ENCODE measurements at regions not wholly inside any gene's neighbourhood (a gene's known extent, or its start where the extent isn't known, plus 50 kb on each side); places are given as distances from the start of the nearest gene placed in this dataset.
A peak's percentile ranks its signal among the peaks of the same experiment; 100 is the strongest.

GRCh38 chr9:79969393-79970145 is 397.8 kb downstream of the TLE4 start:
- no peak for DNase-seq (ENCODE audit: low read depth)

- no peak for DNase-seq (ENCODE audit: low read depth)
These were observed 396.8 kb downstream of the TLE4 start for GRCh38 chr9:79968533-79968932.

DNA sequence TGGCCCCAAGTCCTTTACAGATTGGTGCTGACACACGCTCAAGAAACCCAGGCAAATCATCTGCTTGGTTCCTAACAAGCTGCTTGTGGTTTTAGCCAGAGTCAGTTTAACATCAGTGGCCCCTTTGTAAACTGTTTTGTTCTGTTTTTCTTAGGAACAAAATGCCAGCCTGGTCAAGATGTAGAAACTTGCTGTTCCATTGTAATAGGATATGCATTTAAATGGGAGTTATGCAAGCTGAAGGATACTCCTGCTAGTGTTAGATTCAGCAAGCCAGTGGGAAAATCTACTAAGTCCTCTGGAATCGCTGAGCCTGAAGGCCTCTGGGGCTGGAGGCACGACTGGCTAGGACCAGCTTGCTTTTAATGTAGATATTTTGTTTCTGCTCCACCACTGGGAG is 391.1 kb downstream of the TLE4 start:
- DNase-seq (ENCODE audit: low read depth): peak; percentile 81

- no peak for DNase-seq (ENCODE audit: low read depth)
These were observed 390.4 kb downstream of the TLE4 start for GRCh38 chr9:79962150-79962549.

GRCh38 chr9:79955300-79955699 is 383.5 kb downstream of the TLE4 start:
- no peak for DNase-seq (ENCODE audit: low read depth)

- DNase-seq (ENCODE audit: low read depth): no peak
These were observed 382.1 kb downstream of the TLE4 start for GRCh38 chr9:79953908-79954307.

- DNase-seq (ENCODE audit: low read depth): peak; percentile 81
These were observed 380.6 kb downstream of the TLE4 start for GRCh38 chr9:79952401-79952800.

DNA sequence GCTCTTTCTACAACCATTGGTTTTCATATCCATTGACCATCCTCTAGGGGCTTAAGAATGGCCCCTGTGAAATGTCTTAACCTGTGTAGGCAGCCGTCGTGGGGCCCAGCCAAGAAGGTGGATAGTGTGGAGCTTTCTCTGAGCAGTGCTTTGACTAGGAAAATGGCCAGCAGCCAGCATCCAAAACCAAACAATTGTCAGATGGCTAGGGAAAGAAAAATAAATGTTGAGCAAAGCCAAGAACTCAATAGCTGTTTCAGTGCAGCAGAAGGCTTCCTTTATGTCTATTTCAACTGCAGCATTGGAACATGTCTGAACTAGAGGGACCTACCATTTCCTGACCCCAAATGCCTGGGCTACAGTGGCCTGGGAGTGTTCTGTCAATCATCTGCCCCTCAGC is 374.9 kb downstream of the TLE4 start:
- peak; percentile 10 for DNase-seq (ENCODE audit: low read depth)

DNA sequence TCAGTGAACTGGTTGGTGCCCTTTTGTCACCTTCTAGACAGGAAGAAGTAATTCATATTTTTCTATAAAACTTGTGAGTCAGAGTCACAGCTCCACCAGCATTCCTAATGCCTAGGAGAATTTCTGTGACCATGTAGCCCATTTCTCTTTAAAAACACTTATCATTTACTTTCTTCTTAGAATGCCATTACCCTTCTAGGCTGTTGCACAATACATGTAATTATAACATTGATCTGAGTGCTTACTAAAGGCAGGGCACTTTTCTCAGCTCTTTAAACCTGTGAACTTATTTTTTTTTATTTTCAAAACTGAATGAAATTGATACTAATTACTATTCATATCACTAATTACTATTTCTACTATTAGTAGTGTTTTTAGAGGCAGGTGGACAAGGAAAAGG is 373.7 kb downstream of the TLE4 start:
- DNase-seq (ENCODE audit: low read depth): no peak

DNA sequence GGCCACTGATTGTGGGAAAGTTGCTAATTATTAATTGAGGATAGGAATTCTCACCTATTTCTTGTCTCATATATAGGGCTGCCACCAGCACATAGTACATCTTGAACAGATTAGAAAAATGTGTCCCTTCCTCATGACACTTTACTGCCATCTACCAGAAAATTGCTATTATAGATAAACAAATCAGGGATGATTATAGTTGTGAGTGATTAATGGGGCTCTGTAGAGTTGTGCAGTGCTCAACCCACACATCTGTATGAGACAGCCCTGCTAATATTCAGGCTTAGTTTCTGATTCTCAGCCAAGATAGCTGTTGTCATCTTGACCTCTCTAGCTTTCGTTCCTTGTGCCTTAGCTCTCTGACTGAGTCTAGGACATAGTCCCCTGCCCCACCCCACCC is 373.3 kb downstream of the TLE4 start:
- DNase-seq (ENCODE audit: low read depth): peak; percentile 32

DNA sequence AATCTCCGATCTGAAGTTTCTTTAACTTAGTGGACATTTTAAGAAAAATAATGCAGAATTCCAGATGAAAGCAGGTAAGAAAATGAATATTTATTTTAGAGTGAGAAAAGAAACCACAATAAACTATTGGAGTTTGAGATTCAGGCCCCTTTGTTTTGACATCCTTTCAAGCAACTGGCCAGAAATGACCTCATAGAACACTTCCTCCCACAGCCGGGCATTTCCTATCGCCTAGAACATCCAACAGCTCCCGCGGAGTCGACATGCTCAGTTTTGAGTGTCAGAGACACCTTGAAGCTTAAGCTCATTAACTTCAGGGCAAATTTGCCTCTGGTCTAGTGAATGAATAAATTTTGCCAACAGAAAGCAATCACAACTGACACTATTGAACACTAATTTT is 369.2 kb downstream of the TLE4 start:
- no peak for DNase-seq (ENCODE audit: low read depth)

GRCh38 chr9:79939819-79940218 is 368.1 kb downstream of the TLE4 start:
- no peak for DNase-seq (ENCODE audit: low read depth)

GRCh38 chr9:79936336-79936735 is 364.6 kb downstream of the TLE4 start:
- no peak for DNase-seq (ENCODE audit: low read depth)

GRCh38 chr9:79929285-79929684 is 357.5 kb downstream of the TLE4 start:
- no peak for DNase-seq (ENCODE audit: low read depth)

- DNase-seq (ENCODE audit: low read depth): no peak
These were observed 357.0 kb downstream of the TLE4 start for GRCh38 chr9:79928661-79929223.

GRCh38 chr9:79925326-79925725 is 353.6 kb downstream of the TLE4 start:
- DNase-seq (ENCODE audit: low read depth): no peak

- DNase-seq (ENCODE audit: low read depth): no peak
These were observed 353.1 kb downstream of the TLE4 start for GRCh38 chr9:79924836-79925235.

GRCh38 chr9:79917421-79917820 is 345.7 kb downstream of the TLE4 start:
- peak; percentile 64 for DNase-seq (ENCODE audit: low read depth)

- no peak for DNase-seq (ENCODE audit: low read depth)
These were observed 342.1 kb downstream of the TLE4 start for GRCh38 chr9:79913867-79914266.

DNA sequence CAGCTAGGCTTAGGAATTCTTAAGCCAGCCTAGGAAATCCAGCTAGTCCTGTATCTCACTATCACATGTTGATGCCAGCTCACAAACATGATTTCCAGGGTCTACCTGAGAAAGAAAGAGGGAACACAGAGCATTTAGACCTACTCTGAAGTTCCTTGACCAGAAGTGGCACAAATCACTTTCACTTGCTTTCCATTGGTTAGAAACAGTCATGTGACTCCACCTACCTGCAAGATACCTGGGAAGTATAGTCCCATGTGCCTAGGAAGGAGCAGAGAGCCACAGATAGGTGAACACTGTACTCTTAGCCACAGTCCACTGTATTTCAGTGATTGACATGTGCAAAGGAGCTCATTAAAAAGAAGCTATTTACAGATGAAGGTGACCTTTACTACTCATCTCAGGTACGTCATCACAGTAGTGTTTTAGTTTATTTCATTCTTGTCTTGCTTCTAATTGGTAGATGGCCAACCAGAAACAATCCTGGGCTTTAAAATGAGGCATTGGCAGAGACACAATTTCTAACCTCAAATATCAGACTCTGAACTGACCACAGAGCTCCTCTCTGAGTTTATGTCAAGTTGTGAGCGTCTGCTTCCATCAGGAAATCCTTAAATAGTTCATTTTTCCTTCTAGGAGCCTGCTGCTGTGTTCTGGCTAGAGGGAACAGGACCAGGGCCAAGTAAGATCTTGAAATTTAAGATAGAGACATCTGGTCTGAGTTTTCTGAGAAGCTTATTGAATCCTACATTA is 340.7 kb downstream of the TLE4 start:
- DNase-seq (ENCODE audit: low read depth): peak; percentile 19

- DNase-seq (ENCODE audit: low read depth): no peak
These were observed 340.0 kb downstream of the TLE4 start for GRCh38 chr9:79911724-79912123.

- DNase-seq (ENCODE audit: low read depth): no peak
These were observed 331.2 kb downstream of the TLE4 start for GRCh38 chr9:79902825-79903600.
